HEK293 (cell line): ENCODE measurements at regions not wholly inside any gene's neighbourhood (a gene's known extent, or its start where the extent isn't known, plus 50 kb on each side); places are given as distances from the start of the nearest gene placed in this dataset.

ENCODE experiments used
- CTCF ChIA-PET: fragments of 350-600 bp; formaldehyde crosslinking; extraction: SDS; loops from one replicate; lab custom pipeline; 2021; ENCODE audit warnings: antibody characterized with exemption; lab: Yijun Ruan, JAX
- POLR2A ChIA-PET: fragments of 300-600 bp; formaldehyde crosslinking; extraction: SDS; loops from one replicate; lab custom pipeline; 2020; ENCODE audit warnings: antibody characterized with exemption, inconsistent platforms; lab: Yijun Ruan, JAX
- H3K27ac ChIP-seq: fragments of 200-500 bp; sonication (Bioruptor generic); 2 replicates; pipeline ENCODE4 v1.5.1; 2014; ENCODE audit warnings: low read depth, low read length, control low read depth, inconsistent platforms; ENCODE audit errors: extremely low read depth
- H3K36me3 ChIP-seq, 2 experiments: fragments of 200-500 bp in 1 of 2; sonication (Bioruptor generic) in 1 of 2; 1 replicate in 1 of 2; 2 replicates in 1 of 2; pipeline ENCODE4 v1.5.1; 2014 to 2017; ENCODE audit warnings: inconsistent platforms in 2 of 2, low read length in 2 of 2; ENCODE audit not compliant: control insufficient read depth in 2 of 2, insufficient read depth in 1 of 2
- H3K4me1 ChIP-seq: fragments of 200-500 bp; sonication (Bioruptor generic); 2 replicates; pipeline ENCODE4 v1.5.1; 2014; ENCODE audit warnings: mild to moderate bottlenecking, low read length, inconsistent platforms; ENCODE audit not compliant: control insufficient read depth, insufficient read depth
- H3K4me3 ChIP-seq: 2 replicates; pipeline ENCODE4 v1.5.1; 2011; ENCODE audit warnings: low read depth, mild to moderate bottlenecking, control low read depth, low read length, moderate library complexity
- H3K9me3 ChIP-seq: fragments of 200-500 bp; sonication (Bioruptor generic); 2 replicates; pipeline ENCODE4 v1.5.1; 2014; ENCODE audit warnings: low read depth, low read length, inconsistent platforms; ENCODE audit not compliant: control insufficient read depth, insufficient read depth
- GLI4 ChIP-seq: fragments of 450-650 bp; formaldehyde crosslinking; IDR thresholded peaks from 2 replicates; pipeline ENCODE4 v1.5.1; 2016; ENCODE audit warnings: missing biosample characterization, missing genetic modification characterization
- INSM2 ChIP-seq: fragments of 450-650 bp; formaldehyde crosslinking; IDR thresholded peaks from 2 replicates; pipeline ENCODE4 v1.5.1; 2016; ENCODE audit warnings: missing biosample characterization, missing genetic modification characterization
- PRDM10 ChIP-seq: fragments of 450-650 bp; formaldehyde crosslinking; IDR thresholded peaks from 2 replicates; pipeline ENCODE4 v1.5.1; 2016; ENCODE audit warnings: missing biosample characterization, missing genetic modification characterization
- PRDM4 ChIP-seq: fragments of 450-650 bp; formaldehyde crosslinking; IDR thresholded peaks from 2 replicates; pipeline ENCODE4 v1.5.1; 2017; ENCODE audit warnings: missing biosample characterization, missing genetic modification characterization
- ZBTB44 ChIP-seq: fragments of 450-650 bp; IDR thresholded peaks from 2 replicates; pipeline ENCODE4 v1.5.1; 2018; ENCODE audit warnings: missing biosample characterization, mild to moderate bottlenecking, missing genetic modification characterization
- ZFP37 ChIP-seq: fragments of 450-650 bp; formaldehyde crosslinking; IDR thresholded peaks from 2 replicates; pipeline ENCODE4 v1.5.1; 2016; ENCODE audit warnings: missing biosample characterization, missing genetic modification characterization
- ZNF394 ChIP-seq: fragments of 450-650 bp; formaldehyde crosslinking; IDR thresholded peaks from 2 replicates; pipeline ENCODE4 v1.5.1; 2016; ENCODE audit warnings: missing biosample characterization, missing genetic modification characterization, mild to moderate bottlenecking, moderate library complexity, borderline replicate concordance
- ZNF501 ChIP-seq: fragments of 450-650 bp; formaldehyde crosslinking; IDR thresholded peaks from 2 replicates; pipeline ENCODE4 v1.5.1; 2016; ENCODE audit warnings: missing biosample characterization, missing genetic modification characterization
- ZNF518A ChIP-seq: fragments of 450-650 bp; formaldehyde crosslinking; conservative IDR thresholded peaks from 2 replicates; pipeline ENCODE4 v1.5.1; 2016; ENCODE audit warnings: low read depth, missing biosample characterization, missing genetic modification characterization
- ZNF747 ChIP-seq: fragments of 450-650 bp; formaldehyde crosslinking; IDR thresholded peaks from 2 replicates; pipeline ENCODE4 v1.5.1; 2016; ENCODE audit warnings: missing biosample characterization, missing genetic modification characterization
- ZNF777 ChIP-seq: fragments of 450-650 bp; formaldehyde crosslinking; IDR thresholded peaks from 2 replicates; pipeline ENCODE4 v1.5.1; 2017; ENCODE audit warnings: missing biosample characterization, missing genetic modification characterization, borderline replicate concordance
- ZNF843 ChIP-seq: fragments of 450-650 bp; formaldehyde crosslinking; IDR thresholded peaks from 2 replicates; pipeline ENCODE4 v1.5.1; 2016; ENCODE audit warnings: missing biosample characterization, missing genetic modification characterization

GRCh38 chr17:63106050-63106449 is 140.0 kb downstream of the TANC2 start (continued):
- TF ChIP-seq INSM2 (no peak), PRDM4 (no peak), ZNF394 (tag by site-specific recombination) (no peak), ZFP37 (no peak)

- Histone ChIP-seq H3K27ac (no peak overlapping the region), H3K4me1 (no peaks in the 10 kb centered on the region), H3K9me3 (no peaks in the 10 kb centered on the region), H3K4me3 (no peak overlapping the region), H3K36me3 (no peaks in the 10 kb centered on the region; a peak in 1 of 3 replicates)
- POLR2A ChIA-PET, result no interaction called here
- CTCF ChIA-PET, result interaction anchor here (0.6 kb wide), 2 partner anchors 217 to 307 kb away, joined by 3 read pairs; no protein-coding TSS in a partner anchor
- TF ChIP-seq ZNF501 (tag by site-specific recombination), result no peak
- no peak for TF ChIP-seq GLI4
- TF ChIP-seq PRDM10 (tag by site-specific recombination), result no peak
- TF ChIP-seq ZBTB44 (tag by site-specific recombination), result no peak
- no peak for TF ChIP-seq ZNF777
- TF ChIP-seq ZNF843, result no peak
- no peak for TF ChIP-seq ZNF747 (tag by site-specific recombination)
Measured at GRCh38 chr17:63109661-63110060, 143.6 kb downstream of the TANC2 start.

GRCh38 chr17:63113167-63113566 is 147.1 kb downstream of the TANC2 start:
- no peak overlapping the region for H3K27ac ChIP-seq
- no peak for TF ChIP-seq ZNF518A (tag by site-specific recombination)
- no peaks in the 10 kb centered on the region; the same call in 1 of the 2 replicates for H3K4me1 ChIP-seq
- H3K4me3 ChIP-seq, result no peak overlapping the region
- POLR2A ChIA-PET, result interaction anchor here (0.6 kb wide), 1 partner anchor 28 kb away, joined by 3 read pairs; no protein-coding TSS in a partner anchor
- no peaks in the 10 kb centered on the region for H3K9me3 ChIP-seq
- no peaks in the 10 kb centered on the region; a peak in 1 of 3 replicates for H3K36me3 ChIP-seq
- CTCF ChIA-PET, result interaction anchor here (0.6 to 4.1 kb wide), 4 partner anchors 14 to 436 kb away, joined by 3 to 21 read pairs (median 4); no protein-coding TSS in a partner anchor
